AG09319 (cell line): ENCODE measurements at regions not wholly inside any gene's neighbourhood (a gene's known extent, or its start where the extent isn't known, plus 50 kb on each side); places are given as distances from the start of the nearest gene placed in this dataset.

Experiments used
- DNase-seq: peaks from one replicate; pipeline ENCODE4 v3.0.0-alpha.2; 2010; ENCODE audit warnings: low read depth; ENCODE audit errors: extremely low read depth
- CTCF ChIP-seq: IDR thresholded peaks from 2 replicates; pipeline ENCODE4 v1.5.1; 2011; ENCODE audit warnings: low read depth, mild to moderate bottlenecking, inconsistent platforms, low read length, moderate library complexity

- no peak for TF ChIP-seq CTCF
- no peak for DNase-seq
Measured at GRCh38 chr5:30341466-30341865, 852.0 kb upstream of the CDH6 start.

- no peak for TF ChIP-seq CTCF
- DNase-seq, result no peak
Measured at GRCh38 chr5:30337084-30337573, 856.4 kb upstream of the CDH6 start.

GRCh38 chr5:30331534-30331933 is 862.0 kb upstream of the CDH6 start:
- DNase-seq, result no peak
- no peak for TF ChIP-seq CTCF

- DNase-seq, result no peak
- TF ChIP-seq CTCF, result no peak
Measured at GRCh38 chr5:30325795-30326194, 867.7 kb upstream of the CDH6 start.

GRCh38 chr5:30324083-30324482 is 869.4 kb upstream of the CDH6 start:
- no peak for TF ChIP-seq CTCF
- no peak for DNase-seq

- TF ChIP-seq CTCF, result no peak
- DNase-seq, result no peak
Measured at GRCh38 chr5:30287890-30288289, 905.6 kb upstream of the CDH6 start.

GRCh38 chr5:30279237-30279636 is 914.2 kb upstream of the CDH6 start:
- DNase-seq, result no peak
- no peak for TF ChIP-seq CTCF
